ENCODE measurements at regions not wholly inside any gene's neighbourhood (a gene's known extent, or its start where the extent isn't known, plus 50 kb on each side); places are given as distances from the start of the nearest gene placed in this dataset.

DNA sequence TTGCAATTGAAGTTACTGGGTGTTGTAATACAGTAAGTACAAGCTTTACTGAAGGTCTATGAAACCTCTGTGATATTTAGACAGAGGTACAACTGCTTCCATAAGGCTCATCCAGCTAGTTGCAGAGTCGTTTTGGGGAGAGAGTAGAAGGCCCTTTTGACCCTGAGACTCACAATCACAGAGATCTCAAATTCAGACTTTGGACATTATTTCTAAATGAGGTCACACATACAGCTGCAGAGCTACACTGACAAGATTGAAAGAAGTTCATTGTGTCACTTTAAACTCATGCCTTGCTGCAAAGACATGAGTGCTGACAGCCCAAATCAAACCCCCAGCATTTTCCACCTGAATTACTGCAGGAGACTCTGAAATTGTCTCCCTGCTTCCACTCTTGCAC is 205.9 kb upstream of the TMEM161B start:
- POLR2A ChIA-PET: no interaction called here
- no peak for DNase-seq (ENCODE audit: extremely low spot score)
- no peak for TF ChIP-seq FOXM1 (IDR thresholded peaks at IDR 0.05; ENCODE audit: borderline replicate concordance)
- CTCF ChIA-PET: no interaction called here

DNA sequence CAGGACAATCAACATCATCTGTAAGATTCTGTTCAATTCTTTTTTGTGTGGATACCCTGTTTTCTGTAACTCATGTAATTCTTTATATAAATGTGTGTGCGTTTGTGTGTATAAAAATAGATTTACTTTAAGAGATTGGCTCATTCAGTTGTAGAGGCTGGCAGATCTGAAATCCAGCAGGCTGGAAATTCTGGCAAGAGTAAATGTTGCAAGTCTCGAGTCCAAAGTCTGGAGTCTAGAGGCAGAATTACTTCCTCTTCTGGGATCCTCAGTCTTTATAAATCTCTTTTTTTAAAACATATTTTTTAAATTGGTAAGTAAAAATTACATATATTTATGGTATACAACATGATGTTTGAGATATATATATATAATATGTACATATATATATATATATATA is 202.1 kb upstream of the TMEM161B start:
- ChIA-PET CTCF (no interaction called here), POLR2A (no interaction called here)
- TF ChIP-seq ELF4 (IDR thresholded peaks at IDR 0.05): no peak
- no peak for TF ChIP-seq TARDBP (IDR thresholded peaks at IDR 0.05)
- no peak for TF ChIP-seq ARNT (IDR thresholded peaks at IDR 0.05)
- no peak for TF ChIP-seq NFRKB (IDR thresholded peaks at IDR 0.05)
- TF ChIP-seq SUZ12 (IDR thresholded peaks at IDR 0.05): no peak
- TF ChIP-seq LEF1 (IDR thresholded peaks at IDR 0.05; ENCODE audit: borderline replicate concordance): no peak
- no peak for TF ChIP-seq HDGF (IDR thresholded peaks at IDR 0.05; ENCODE audit: borderline replicate concordance)
- TF ChIP-seq FOXK2 (IDR thresholded peaks at IDR 0.05): no peak
- no peak for TF ChIP-seq PKNOX1 (IDR thresholded peaks at IDR 0.05)
- no peak for TF ChIP-seq L3MBTL2 (conservative IDR thresholded peaks at IDR 0.05)
- no peak for TF ChIP-seq ZNF384 (IDR thresholded peaks at IDR 0.05)
- no peak for TF ChIP-seq FOXM1 (IDR thresholded peaks at IDR 0.05; ENCODE audit: borderline replicate concordance)
- TF ChIP-seq CTBP1 (IDR thresholded peaks at IDR 0.05; ENCODE audit: borderline replicate concordance): no peak
- no peak for TF ChIP-seq BHLHE40 (IDR thresholded peaks at IDR 0.05; ENCODE audit: borderline replicate concordance)
- TF ChIP-seq FOXA1 (IDR thresholded peaks at IDR 0.05): no peak
- TF ChIP-seq SP1 (IDR thresholded peaks at IDR 0.05): no peak

DNA sequence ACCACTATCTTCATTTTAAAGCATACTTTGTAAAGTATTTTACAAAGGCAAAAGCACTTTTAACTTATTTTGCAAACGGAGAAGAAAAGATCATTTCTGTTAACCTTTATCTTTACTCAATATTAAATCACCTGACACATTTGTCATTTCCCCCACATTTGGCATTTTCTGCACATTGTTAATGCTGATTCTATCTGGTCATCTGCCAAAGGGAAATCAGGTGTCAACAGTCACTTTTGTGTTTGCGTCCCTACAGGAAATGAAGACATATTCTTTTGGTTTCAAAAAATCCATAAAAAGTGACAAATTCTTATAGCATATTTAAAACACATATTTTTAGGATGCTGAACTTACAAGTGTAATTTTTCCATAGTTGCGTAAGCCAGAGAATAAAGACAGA is 191.3 kb upstream of the TMEM161B start:
- ChIA-PET POLR2A (no interaction called here), CTCF (no interaction called here)
- TF ChIP-seq ELF4 (IDR thresholded peaks at IDR 0.05): no peak
- no peak for TF ChIP-seq SP1 (IDR thresholded peaks at IDR 0.05)
- no peak for TF ChIP-seq TARDBP (IDR thresholded peaks at IDR 0.05)
- no peak for TF ChIP-seq L3MBTL2 (conservative IDR thresholded peaks at IDR 0.05)
- TF ChIP-seq SUZ12 (IDR thresholded peaks at IDR 0.05): no peak
- TF ChIP-seq CTBP1 (IDR thresholded peaks at IDR 0.05; ENCODE audit: borderline replicate concordance): no peak
- TF ChIP-seq HDGF (IDR thresholded peaks at IDR 0.05; ENCODE audit: borderline replicate concordance): no peak
- TF ChIP-seq FOXM1 (IDR thresholded peaks at IDR 0.05; ENCODE audit: borderline replicate concordance): no peak
- DNase-seq (ENCODE audit: extremely low spot score): no peak

More for the DNA sequence above, 202.1 kb upstream of the TMEM161B start:
- DNase-seq (ENCODE audit: extremely low spot score): no peak

GRCh38 chr5:88452820-88453219 is 184.2 kb upstream of the TMEM161B start:
- CTCF ChIA-PET: no interaction called here
- TF ChIP-seq L3MBTL2 (conservative IDR thresholded peaks at IDR 0.05): no peak
- TF ChIP-seq FOXM1 (IDR thresholded peaks at IDR 0.05; ENCODE audit: borderline replicate concordance): no peak
- TF ChIP-seq FOXK2 (IDR thresholded peaks at IDR 0.05): no peak
- TF ChIP-seq ARNT (IDR thresholded peaks at IDR 0.05): no peak
- TF ChIP-seq LEF1 (IDR thresholded peaks at IDR 0.05; ENCODE audit: borderline replicate concordance): no peak
- TF ChIP-seq PKNOX1 (IDR thresholded peaks at IDR 0.05): no peak
- TF ChIP-seq HDGF (IDR thresholded peaks at IDR 0.05; ENCODE audit: borderline replicate concordance): no peak
- TF ChIP-seq ZNF384 (IDR thresholded peaks at IDR 0.05): no peak
- no peak for TF ChIP-seq SUZ12 (IDR thresholded peaks at IDR 0.05)
- no peak for TF ChIP-seq NFRKB (IDR thresholded peaks at IDR 0.05)
- DNase-seq (ENCODE audit: extremely low spot score): no peak
- POLR2A ChIA-PET: no interaction called here

- ChIA-PET POLR2A (no interaction called here), CTCF (no interaction called here)
- TF ChIP-seq L3MBTL2 (conservative IDR thresholded peaks at IDR 0.05) (no peak), ARNT (IDR thresholded peaks at IDR 0.05) (no peak), PKNOX1 (IDR thresholded peaks at IDR 0.05) (no peak), NFRKB (IDR thresholded peaks at IDR 0.05) (no peak), CTBP1 (IDR thresholded peaks at IDR 0.05; ENCODE audit: borderline replicate concordance) (no peak), LEF1 (IDR thresholded peaks at IDR 0.05; ENCODE audit: borderline replicate concordance) (no peak), HDGF (IDR thresholded peaks at IDR 0.05; ENCODE audit: borderline replicate concordance) (no peak), ZNF384 (IDR thresholded peaks at IDR 0.05) (no peak)
- DNase-seq (ENCODE audit: extremely low spot score): no peak
These were observed 181.6 kb upstream of the TMEM161B start for GRCh38 chr5:88450239-88450638.

DNA sequence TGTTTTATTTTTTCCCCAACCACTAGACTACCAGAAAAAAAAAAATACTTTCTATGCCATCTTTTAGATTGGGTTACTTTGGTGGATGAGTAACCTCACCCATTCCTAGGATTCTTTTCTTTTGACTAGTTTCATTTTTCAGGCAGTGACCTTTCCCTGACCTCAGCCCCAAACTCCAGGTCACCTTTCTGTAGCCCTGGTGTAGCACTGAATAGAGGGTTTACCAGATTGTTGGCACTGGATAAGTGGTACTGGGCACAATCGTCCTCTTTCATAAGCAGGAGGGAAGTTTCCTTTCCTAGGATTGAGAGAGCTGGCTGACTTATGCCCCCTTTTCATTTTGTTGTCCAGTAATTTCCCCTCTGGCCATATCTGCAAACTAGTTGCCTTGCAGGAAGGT is 169.4 kb upstream of the TMEM161B start:
- ChIA-PET POLR2A (no interaction called here), CTCF (no interaction called here)
- TF ChIP-seq LEF1 (IDR thresholded peaks at IDR 0.05; ENCODE audit: borderline replicate concordance): no peak
- no peak for TF ChIP-seq FOXA1 (IDR thresholded peaks at IDR 0.05)
- TF ChIP-seq NFRKB (IDR thresholded peaks at IDR 0.05): no peak
- TF ChIP-seq HDGF (IDR thresholded peaks at IDR 0.05; ENCODE audit: borderline replicate concordance): no peak
- TF ChIP-seq ELF4 (IDR thresholded peaks at IDR 0.05): no peak
- no peak for TF ChIP-seq PKNOX1 (IDR thresholded peaks at IDR 0.05)
- no peak for TF ChIP-seq FOXM1 (IDR thresholded peaks at IDR 0.05; ENCODE audit: borderline replicate concordance)
- no peak for TF ChIP-seq FOXK2 (IDR thresholded peaks at IDR 0.05)
- no peak for TF ChIP-seq ZNF384 (IDR thresholded peaks at IDR 0.05)
- no peak for TF ChIP-seq L3MBTL2 (conservative IDR thresholded peaks at IDR 0.05)
- no peak for TF ChIP-seq SUZ12 (IDR thresholded peaks at IDR 0.05)
- no peak for TF ChIP-seq BHLHE40 (IDR thresholded peaks at IDR 0.05; ENCODE audit: borderline replicate concordance)
- TF ChIP-seq TARDBP (IDR thresholded peaks at IDR 0.05): no peak
- no peak for TF ChIP-seq ARNT (IDR thresholded peaks at IDR 0.05)
- TF ChIP-seq SP1 (IDR thresholded peaks at IDR 0.05): no peak
- no peak for TF ChIP-seq CTBP1 (IDR thresholded peaks at IDR 0.05; ENCODE audit: borderline replicate concordance)
- DNase-seq (ENCODE audit: extremely low spot score): no peak

Measured in HEK293T (cell line).